Activated CD8-positive, alpha-beta memory T cell treated with anti-CD3 and anti-CD28 coated beads, Interleukin-2, amount 50 U/mL, for 1 hour (primary cell): ENCODE measurements at regions not wholly inside any gene's neighbourhood (a gene's known extent, or its start where the extent isn't known, plus 50 kb on each side); places are given as distances from the start of the nearest gene placed in this dataset.
"Not testable (repeated sequence)": the region's sequence is repeated elsewhere in the genome, so short reads cannot be mapped to it uniquely, and the experiment has no call there.

ENCODE experiments used
- DNase-seq: peaks from one replicate; pipeline ENCODE4 v3.0.0-alpha.2; 2020; ENCODE audit errors: extremely low read depth

DNA sequence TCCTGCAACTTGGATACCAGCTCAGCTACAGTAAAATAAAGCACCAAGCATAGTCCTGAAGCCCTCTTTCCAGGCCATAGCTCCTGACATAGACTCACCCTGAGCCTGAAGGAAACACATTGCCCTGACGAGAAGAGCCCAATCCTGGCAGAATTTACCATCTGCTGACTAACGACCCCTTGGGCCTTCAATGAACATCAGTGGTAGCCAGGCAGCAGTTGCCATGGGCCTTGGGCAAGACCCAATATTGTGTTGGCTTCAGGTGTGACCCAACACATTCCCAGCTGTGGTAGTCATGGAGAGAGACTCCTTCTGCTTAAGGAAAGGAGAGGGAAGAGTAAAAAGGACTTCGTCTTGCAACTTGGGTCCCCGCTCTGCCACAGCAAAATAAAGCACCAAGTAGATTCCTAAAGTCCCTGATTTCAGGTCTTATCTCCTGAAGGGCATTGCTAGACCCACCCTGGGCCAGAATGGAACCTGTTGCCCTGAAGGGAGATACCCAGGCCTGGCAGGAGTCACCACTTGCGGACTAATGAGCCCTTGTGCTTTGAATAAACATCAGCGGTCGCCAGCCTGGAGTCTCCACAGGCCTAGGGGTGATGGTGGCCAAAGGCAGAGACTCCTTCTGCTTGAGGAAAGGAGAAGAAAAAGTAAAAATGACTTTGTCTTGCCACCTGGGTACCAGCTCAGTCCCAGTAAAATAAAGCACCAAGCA, 902.6 kb downstream of the C4orf33 start:
- no peak for DNase-seq

DNA sequence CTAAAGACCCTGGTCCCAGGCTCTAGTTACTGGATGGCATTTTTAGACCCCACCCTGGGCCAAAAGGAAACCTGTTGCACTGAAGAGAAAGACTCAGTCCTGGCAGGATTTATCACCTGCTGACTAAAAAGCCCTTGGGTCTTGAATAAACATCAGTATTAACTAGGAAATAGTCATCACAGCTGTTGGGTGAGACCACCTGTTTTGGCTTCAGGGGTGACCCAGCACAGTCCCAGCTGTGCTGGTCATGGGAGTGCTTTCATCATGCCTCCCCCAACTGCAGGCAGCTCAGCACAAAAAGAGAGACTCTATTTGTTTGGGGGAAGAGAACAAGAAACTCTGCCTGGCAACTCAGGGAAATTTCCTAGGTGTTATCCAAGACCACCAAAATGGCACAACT, 903.2 kb downstream of the C4orf33 start:
- no peak for DNase-seq

DNA sequence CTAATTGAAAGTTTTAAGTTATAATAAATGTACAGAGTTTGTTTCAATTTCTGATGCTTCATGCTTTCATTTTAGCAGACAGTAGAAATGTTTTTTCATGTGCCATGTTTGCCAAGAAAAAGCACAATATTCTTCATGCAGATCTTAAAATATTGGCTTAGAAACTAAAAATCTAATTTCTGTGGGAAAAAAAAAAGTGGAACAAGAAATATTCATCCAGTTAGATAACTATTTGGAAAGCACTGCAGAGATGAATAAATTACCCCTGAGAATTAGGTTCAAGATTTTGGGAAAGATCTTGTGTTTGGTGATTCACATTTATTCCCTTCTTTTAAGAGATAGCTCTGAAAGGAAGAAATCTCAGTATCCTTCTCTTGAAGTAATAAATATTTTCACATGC, 912.5 kb downstream of the C4orf33 start:
- no peak for DNase-seq

DNA sequence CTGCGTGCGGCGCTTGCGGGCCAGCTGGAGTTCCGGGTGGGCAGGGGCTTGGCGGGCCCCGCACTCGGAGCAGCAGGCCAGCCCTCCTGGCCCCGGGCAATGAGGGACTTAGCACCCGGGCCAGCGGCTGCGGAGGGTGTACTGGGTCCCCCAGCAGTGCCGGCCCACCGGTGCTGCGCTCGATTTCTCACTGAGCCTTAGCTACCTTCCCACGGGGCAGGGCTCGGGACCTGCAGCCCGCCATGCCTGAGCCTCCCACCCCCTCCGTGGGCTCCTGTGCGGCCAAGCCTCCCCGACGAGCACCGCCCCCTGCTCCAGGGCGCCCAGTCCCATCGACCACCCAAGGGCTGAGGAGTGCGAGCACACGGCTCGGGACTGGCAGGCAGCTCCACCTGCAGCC, 916.9 kb downstream of the C4orf33 start:
- DNase-seq: not testable (repeated sequence)

- no peak for DNase-seq
These were observed 925.8 kb downstream of the C4orf33 start for GRCh38 chr4:130021706-130022105.

- DNase-seq: no peak
These were observed 927.1 kb downstream of the C4orf33 start for GRCh38 chr4:130023088-130023487.

GRCh38 chr4:130025701-130026100, 929.7 kb downstream of the C4orf33 start:
- DNase-seq: no peak

GRCh38 chr4:130026185-130026584, 930.2 kb downstream of the C4orf33 start:
- DNase-seq: no peak

GRCh38 chr4:130027973-130028372, 932.0 kb downstream of the C4orf33 start:
- DNase-seq: no peak

DNA sequence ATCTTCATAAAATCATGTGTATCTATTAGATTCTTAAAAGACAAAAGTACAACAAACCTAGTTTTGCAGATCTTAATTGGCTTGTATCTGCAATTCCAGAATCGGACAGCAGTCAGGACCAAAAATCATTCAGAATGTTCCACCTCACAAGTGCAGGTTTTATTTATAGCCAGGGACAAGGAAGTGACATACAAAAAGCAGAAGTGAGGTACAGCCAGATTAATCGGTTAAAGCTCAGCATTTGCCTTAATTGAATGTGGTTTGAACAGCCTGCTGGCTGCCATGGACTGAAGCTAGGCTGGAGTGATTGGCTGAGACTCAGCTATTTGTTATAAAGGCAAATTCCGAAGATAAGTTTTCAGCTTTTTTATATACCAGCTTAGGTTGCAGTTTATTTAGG, 932.6 kb downstream of the C4orf33 start:
- no peak for DNase-seq

DNA sequence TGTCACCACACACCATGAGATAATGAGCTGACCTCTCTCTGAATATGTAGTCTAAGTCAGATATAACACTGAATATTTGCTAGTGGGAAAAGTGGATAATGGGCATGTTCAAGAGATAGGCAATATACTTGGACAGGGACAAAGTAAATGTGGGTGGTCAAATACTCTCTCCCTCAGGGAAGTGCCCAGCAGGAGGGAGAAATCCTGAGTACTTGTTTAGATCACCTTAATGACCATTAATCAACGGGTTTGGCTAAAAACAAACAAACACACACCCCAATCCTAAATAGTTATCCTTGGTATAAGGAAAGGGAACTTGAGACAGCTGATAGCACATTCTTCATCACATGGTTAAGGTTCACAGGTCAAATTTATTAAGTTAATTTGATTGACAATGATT, 933.5 kb downstream of the C4orf33 start:
- no peak for DNase-seq

DNA sequence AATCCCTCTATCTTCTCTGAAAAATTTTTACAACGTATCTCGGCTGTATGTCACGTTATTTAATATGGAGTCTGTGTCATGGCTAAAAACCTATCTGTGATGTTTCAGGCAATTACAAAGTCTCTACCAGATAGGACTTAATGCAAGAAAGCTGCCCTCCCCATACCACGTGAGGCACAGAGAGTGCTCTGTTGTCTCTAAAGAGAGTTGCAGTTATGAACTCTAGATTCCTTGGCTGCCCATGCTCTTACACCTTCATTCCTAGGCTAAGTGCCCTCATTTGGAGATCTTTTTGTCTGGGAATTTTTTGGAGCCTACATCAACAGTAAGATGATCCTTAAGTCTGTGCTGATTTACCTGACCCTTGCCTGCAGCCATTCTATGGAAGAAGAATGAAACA, 935.9 kb downstream of the C4orf33 start:
- DNase-seq: no peak

- DNase-seq: not testable (repeated sequence)
These were observed 937.7 kb downstream of the C4orf33 start for GRCh38 chr4:130033657-130034056.

GRCh38 chr4:130034876-130035275, 938.9 kb downstream of the C4orf33 start:
- DNase-seq: no peak

DNA sequence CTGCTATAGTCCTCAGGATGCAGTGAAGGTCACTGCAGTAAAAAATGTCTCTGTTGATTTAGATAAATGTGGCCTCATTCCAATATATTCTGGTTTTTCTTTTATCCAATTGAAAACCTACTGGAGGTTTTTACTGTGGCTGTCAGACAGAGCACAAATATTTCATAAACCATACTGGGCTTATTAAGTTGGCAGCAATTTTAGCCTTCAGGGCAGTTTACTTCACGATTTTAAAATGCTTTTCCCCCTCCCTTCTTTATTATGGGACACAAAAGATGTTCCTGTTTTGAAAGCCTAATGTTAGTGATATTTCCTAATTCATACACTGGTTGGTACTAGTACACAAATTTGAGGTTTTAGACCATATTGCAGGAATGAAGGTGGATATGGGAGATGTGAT, 939.4 kb downstream of the C4orf33 start:
- DNase-seq: no peak

GRCh38 chr4:130037866-130038265, 941.9 kb downstream of the C4orf33 start:
- DNase-seq: not testable (repeated sequence)

GRCh38 chr4:130038540-130038939, 942.6 kb downstream of the C4orf33 start:
- not testable (repeated sequence) for DNase-seq

DNA sequence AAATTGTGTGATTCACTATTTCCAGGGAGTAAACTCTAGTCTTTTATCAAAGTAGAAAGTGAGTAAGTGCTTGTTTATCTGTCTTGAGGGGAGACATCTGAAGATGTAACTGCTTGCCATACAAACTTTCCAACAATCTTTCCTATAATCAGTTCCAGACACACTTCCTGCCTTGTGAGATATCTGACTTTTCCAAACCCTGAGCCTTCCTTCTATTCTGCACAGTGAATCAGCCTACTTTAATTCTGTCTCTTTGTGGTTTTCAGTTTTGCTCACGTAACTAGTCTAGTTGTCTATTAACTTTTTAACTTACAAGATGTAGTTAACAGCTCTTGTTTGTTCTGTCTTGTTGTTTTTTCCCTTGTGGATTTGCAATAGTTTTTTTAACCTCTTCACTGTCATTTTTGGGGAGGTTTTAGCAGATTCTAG, 947.8 kb downstream of the C4orf33 start:
- DNase-seq: no peak

- DNase-seq: no peak
These were observed 949.0 kb downstream of the C4orf33 start for GRCh38 chr4:130044788-130045531.

GRCh38 chr4:130053723-130054122, 957.8 kb downstream of the C4orf33 start:
- no peak for DNase-seq

GRCh38 chr4:130054908-130055307, 959.0 kb downstream of the C4orf33 start:
- no peak for DNase-seq

GRCh38 chr4:130056286-130056685, 960.3 kb downstream of the C4orf33 start:
- no peak for DNase-seq

- DNase-seq: no peak
These were observed 968.5 kb downstream of the C4orf33 start for GRCh38 chr4:130064471-130064870.
